MG63 (cell line): ENCODE measurements at regions not wholly inside any gene's neighbourhood (a gene's known extent, or its start where the extent isn't known, plus 50 kb on each side); places are given as distances from the start of the nearest gene placed in this dataset.

Experiments
- DNase-seq: peaks from one replicate; pipeline ENCODE4 v3.0.0-alpha.2; 2020
- H3K27me3 ChIP-seq: fragments of 250-450 bp; sonication (Bioruptor Pico); 2 replicates; pipeline ENCODE4 v1.5.1; 2020; ENCODE audit warnings: mild to moderate bottlenecking, moderate library complexity
- H3K36me3 ChIP-seq: fragments of 250-450 bp; sonication (Bioruptor Pico); 2 replicates; pipeline ENCODE4 v1.5.1; 2020; ENCODE audit warnings: mild to moderate bottlenecking, moderate library complexity
- H3K4me3 ChIP-seq: fragments of 250-450 bp; sonication (Bioruptor Pico); 2 replicates; pipeline ENCODE4 v1.5.1; 2020; ENCODE audit warnings: mild to moderate bottlenecking, moderate library complexity
- H3K9me3 ChIP-seq: fragments of 250-450 bp; sonication (Bioruptor Pico); 2 replicates; pipeline ENCODE4 v1.5.1; 2020; ENCODE audit warnings: mild to moderate bottlenecking, moderate library complexity

DNA sequence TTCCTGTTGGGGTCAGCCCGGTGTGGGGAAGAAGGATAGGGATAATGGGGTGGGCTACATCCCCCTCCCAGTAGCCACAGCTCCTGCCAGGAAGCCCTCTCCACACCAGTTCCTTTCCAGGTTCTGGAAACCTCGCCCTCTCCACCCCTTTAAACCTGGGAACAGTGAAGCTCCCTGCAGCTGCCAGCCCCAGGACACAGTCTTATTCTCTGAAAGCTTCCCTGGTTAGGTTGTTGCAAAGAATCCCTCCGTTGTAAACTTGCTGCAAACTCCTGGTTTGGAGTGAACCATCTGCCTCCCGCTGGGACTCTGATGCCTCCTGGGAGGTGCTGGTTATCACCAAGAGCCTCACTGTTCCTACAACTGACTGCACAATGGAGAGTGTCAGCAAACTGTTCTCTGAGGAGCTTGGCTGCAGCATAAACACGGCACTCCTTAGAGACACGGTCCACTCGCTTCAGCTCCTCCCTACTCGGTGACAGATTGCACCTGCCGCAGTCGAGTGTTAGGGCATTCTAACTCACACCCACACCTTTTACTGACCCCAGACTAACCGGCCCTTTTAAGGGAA lies 261.8 kb upstream of the RAB6C start:
- Histone ChIP-seq H3K27me3 (no peaks in the 10 kb centered on the region; the same call in 1 of the 2 replicates), H3K9me3 (no peaks in the 10 kb centered on the region), H3K36me3 (no peaks in the 10 kb centered on the region), H3K4me3 (no peak overlapping the region)
- no peak for DNase-seq

DNA sequence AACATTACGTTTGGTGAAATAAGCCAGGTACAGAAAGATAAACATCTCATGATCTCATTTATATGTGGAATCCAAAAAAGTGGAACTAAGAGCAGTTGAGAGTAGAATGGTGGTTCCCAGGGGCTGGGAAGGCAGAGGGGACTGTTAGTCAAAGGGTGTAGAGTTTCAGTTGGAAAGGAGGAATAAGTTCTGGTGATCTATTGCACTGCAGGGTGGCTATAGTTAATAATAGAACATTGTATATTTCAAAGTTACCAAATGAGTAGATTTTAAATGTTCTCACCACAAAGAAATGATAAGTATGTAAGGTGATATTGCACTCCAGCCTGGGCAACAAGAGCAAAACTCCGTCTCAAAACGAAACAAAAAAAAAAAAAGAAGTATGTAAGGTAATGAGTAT lies 260.1 kb upstream of the RAB6C start:
- Histone ChIP-seq H3K4me3 (no peak overlapping the region), H3K36me3 (no peaks in the 10 kb centered on the region), H3K27me3 (no peaks in the 10 kb centered on the region; the same call in 1 of the 2 replicates), H3K9me3 (no peaks in the 10 kb centered on the region)
- DNase-seq: no peak

DNA sequence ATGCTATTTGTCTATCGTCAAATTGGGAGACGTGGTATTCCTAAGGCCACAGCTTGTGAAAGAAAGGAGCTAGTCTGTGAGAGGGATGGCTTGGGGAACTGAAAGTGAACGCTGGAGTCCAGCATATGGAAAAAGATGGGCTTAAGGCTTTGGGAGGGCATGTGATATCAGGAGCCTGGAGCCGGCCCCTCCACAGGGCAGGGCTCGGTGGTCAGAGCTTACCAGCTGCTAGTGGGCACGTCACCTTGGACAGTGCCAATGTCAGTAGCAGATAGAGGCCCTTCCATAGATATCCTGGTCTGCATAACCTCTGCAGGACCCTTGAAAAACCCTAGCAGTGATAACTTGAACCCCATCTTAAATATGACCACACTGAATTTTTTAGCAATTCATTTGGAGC lies 259.1 kb upstream of the RAB6C start:
- Histone ChIP-seq H3K9me3 (no peaks in the 10 kb centered on the region), H3K36me3 (no peaks in the 10 kb centered on the region), H3K27me3 (no peaks in the 10 kb centered on the region), H3K4me3 (no peak overlapping the region)
- no peak for DNase-seq

GRCh38 chr2:129720761-129721160 lies 258.7 kb upstream of the RAB6C start:
- H3K27me3 ChIP-seq: no peaks in the 10 kb centered on the region
- no peak overlapping the region for H3K4me3 ChIP-seq
- H3K36me3 ChIP-seq: no peaks in the 10 kb centered on the region
- no peak for DNase-seq
- no peaks in the 10 kb centered on the region for H3K9me3 ChIP-seq

DNA sequence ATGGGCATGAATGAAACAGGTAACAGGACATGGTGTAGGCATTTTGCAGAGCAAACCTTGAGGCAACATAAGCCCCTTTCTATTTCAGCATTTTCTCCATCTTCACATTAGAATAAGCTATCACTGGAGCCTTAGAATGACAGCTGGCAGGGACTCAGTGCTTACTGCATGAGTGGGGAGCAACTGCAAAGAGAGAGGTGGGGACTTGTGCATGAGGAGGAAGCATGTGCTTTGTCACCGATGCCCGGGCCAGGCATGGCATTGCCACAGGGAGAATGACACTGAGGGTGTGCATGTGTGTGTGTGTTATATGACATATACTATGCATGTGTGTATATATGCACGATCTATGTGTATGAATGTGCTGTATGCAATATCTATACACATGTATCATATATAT lies 258.2 kb upstream of the RAB6C start:
- DNase-seq: no peak
- Histone ChIP-seq H3K9me3 (no peaks in the 10 kb centered on the region), H3K36me3 (no peaks in the 10 kb centered on the region), H3K27me3 (no peaks in the 10 kb centered on the region), H3K4me3 (no peak overlapping the region)

- Histone ChIP-seq H3K27me3 (no peaks in the 10 kb centered on the region), H3K4me3 (no peak overlapping the region), H3K9me3 (no peaks in the 10 kb centered on the region), H3K36me3 (no peaks in the 10 kb centered on the region)
- no peak for DNase-seq
Observed at GRCh38 chr2:129721846-129722245, 257.6 kb upstream of the RAB6C start.

- H3K27me3 ChIP-seq: no peaks in the 10 kb centered on the region
- no peaks in the 10 kb centered on the region for H3K36me3 ChIP-seq
- no peak for DNase-seq
Observed at GRCh38 chr2:129722306-129723019, 257.0 kb upstream of the RAB6C start.

DNA sequence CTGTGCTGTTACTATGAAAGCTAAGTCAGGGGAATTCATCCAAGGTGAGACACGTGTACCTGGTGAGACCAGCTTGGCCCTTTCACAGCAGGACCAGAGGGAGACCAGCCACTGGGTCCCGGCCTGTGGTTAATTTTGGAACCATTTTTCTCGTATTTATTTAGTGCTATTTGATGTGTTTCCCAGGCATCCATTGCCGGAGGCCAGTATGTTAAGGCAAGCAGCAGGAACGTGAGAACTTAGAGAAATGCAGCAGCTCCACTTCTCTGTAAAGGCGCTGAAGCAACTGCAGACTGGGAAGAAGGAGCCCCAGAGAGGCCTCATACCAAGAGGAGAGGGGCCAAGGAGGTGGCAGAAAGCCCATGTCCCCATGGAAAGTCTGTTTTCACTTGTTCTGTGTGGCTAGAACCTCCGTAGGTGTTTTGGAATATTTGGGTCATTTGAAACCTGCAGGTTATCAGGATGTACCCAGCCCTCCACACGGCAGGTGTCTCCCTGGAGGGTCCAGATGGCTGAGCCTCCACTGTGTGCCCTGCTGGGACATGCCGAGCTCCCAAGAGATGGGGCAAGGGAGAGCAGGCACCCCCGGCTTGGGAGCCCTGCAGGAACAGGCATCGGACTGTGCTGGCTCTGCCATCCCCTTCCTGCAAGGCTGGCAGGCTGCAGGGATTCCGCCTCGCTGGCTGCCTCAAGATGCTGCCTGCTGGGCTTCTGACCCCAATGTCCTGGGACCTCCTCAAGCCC lies 256.0 kb upstream of the RAB6C start:
- Histone ChIP-seq H3K9me3 (no peaks in the 10 kb centered on the region), H3K36me3 (no peaks in the 10 kb centered on the region), H3K4me3 (no peak overlapping the region), H3K27me3 (no peaks in the 10 kb centered on the region)
- DNase-seq: no peak

More at GRCh38 chr2:129722306-129723019, 257.0 kb upstream of the RAB6C start:
- H3K9me3 ChIP-seq: no peaks in the 10 kb centered on the region
- no peak overlapping the region for H3K4me3 ChIP-seq

GRCh38 chr2:129724021-129724757 lies 255.3 kb upstream of the RAB6C start:
- no peak overlapping the region for H3K4me3 ChIP-seq
- no peaks in the 10 kb centered on the region for H3K9me3 ChIP-seq
- no peaks in the 10 kb centered on the region for H3K36me3 ChIP-seq
- no peaks in the 10 kb centered on the region for H3K27me3 ChIP-seq
- no peak for DNase-seq

- Histone ChIP-seq H3K36me3 (no peaks in the 10 kb centered on the region), H3K9me3 (no peaks in the 10 kb centered on the region), H3K4me3 (no peak overlapping the region), H3K27me3 (no peaks in the 10 kb centered on the region)
- DNase-seq: no peak
Observed at GRCh38 chr2:129726216-129726615, 253.2 kb upstream of the RAB6C start.

DNA sequence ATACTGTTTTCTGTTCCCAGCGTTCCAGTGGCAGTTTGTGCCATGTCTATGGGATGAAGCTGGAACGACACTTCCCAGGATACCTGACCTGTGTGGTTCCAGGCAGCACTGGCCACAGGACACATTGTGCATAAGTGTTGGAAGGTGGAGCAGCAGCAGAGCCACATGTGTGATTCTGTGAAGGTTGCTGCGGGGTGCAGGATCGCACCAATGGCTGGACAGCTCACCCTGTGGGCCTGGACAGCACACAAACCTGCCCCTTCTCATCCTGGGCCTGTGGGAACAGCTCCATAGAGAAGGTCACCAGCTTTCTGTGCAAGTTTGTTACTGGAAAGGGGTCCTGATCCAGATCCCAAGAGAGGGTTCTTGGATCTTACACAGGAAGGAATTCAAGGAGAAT lies 252.2 kb upstream of the RAB6C start:
- no peaks in the 10 kb centered on the region for H3K36me3 ChIP-seq
- H3K9me3 ChIP-seq: no peaks in the 10 kb centered on the region
- no peak overlapping the region for H3K4me3 ChIP-seq
- DNase-seq: no peak
- no peaks in the 10 kb centered on the region for H3K27me3 ChIP-seq

GRCh38 chr2:129728035-129728972 lies 251.2 kb upstream of the RAB6C start:
- Histone ChIP-seq H3K36me3 (no peaks in the 10 kb centered on the region), H3K27me3 (no peaks in the 10 kb centered on the region), H3K9me3 (no peaks in the 10 kb centered on the region), H3K4me3 (no peak overlapping the region)
- DNase-seq: no peak

DNA sequence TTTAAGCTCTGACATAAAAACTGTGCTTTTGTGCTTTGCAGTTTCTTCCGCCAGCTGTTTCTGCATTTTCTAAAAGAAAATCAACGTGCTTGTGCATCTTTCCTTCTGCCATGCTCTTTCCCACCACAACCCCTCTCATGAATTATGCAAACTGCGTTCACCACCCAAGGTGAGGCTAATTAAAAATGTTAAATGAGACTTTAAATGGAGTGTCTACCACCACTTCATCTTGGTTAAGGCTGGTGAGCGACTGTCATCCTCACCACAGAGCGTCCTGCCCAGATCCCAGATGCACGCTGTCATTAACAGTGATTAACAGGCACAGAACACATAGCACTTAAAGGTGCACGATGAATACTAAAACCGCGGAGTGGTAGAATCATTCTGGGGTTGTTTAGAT lies 250.5 kb upstream of the RAB6C start:
- no peak overlapping the region for H3K4me3 ChIP-seq
- DNase-seq: no peak
- H3K9me3 ChIP-seq: no peaks in the 10 kb centered on the region
- no peaks in the 10 kb centered on the region for H3K36me3 ChIP-seq
- H3K27me3 ChIP-seq: no peaks in the 10 kb centered on the region

- DNase-seq: no peak
- no peaks in the 10 kb centered on the region for H3K36me3 ChIP-seq
- H3K4me3 ChIP-seq: no peak overlapping the region
- no peaks in the 10 kb centered on the region for H3K27me3 ChIP-seq
- no peaks in the 10 kb centered on the region for H3K9me3 ChIP-seq
Observed at GRCh38 chr2:129729646-129730045, 249.8 kb upstream of the RAB6C start.

- Histone ChIP-seq H3K36me3 (no peaks in the 10 kb centered on the region), H3K27me3 (no peaks in the 10 kb centered on the region), H3K9me3 (no peaks in the 10 kb centered on the region), H3K4me3 (no peak overlapping the region)
- no peak for DNase-seq
Observed at GRCh38 chr2:129730979-129731378, 248.5 kb upstream of the RAB6C start.

DNA sequence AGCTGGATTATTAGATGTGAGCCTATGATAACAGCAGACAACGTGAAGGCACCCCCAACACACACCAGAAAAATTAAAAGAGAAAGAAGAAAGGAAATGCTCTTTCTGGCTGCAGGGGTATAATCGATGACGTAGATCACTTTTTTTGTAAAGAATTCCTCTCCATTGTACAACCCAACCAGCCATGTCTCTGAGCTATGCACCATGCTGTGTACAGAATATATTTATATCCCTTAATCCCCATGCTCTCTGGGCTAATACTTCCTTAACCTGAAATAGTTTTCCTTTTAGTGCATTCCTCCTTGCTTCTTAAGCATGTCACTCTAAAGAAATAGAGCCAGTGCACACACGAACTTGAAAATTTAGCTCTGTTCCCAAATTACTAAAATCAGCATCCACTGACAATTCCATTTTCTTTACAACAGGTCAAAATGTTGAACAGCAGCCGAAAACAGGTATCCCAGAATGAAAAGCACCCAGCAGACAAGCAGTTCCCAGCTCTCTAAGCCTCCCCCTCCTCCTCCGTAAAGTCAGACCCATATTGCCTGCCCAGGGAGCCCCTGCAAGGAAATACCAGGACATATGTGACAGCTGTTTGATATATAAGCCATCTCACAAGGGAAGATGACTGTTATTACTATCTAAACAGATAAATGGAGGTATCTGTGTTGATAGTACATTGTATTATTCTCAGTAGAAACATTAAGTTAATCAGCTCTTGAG lies 247.4 kb upstream of the RAB6C start:
- H3K36me3 ChIP-seq: no peaks in the 10 kb centered on the region
- H3K4me3 ChIP-seq: no peak overlapping the region
- H3K9me3 ChIP-seq: no peaks in the 10 kb centered on the region
- no peaks in the 10 kb centered on the region for H3K27me3 ChIP-seq
- no peak for DNase-seq
